OCI-LY3 (cell line): ENCODE measurements at regions not wholly inside any gene's neighbourhood (a gene's known extent, or its start where the extent isn't known, plus 50 kb on each side); places are given as distances from the start of the nearest gene placed in this dataset.

Experiments
- H2AFZ ChIP-seq: fragments of 200-600, 300-600 bp; shearing (Covaris generic); 2 replicates; pipeline ENCODE4 v1.6.0; 2014; ENCODE audit warnings: antibody characterized with exemption, low read depth, low read length
- H3K27ac ChIP-seq: fragments of 200-600, 300-600 bp; sonication (generic); 2 replicates; pipeline ENCODE4 v1.5.1; 2014; ENCODE audit warnings: mild to moderate bottlenecking, low read length, moderate library complexity, mixed read lengths
- H3K27me3 ChIP-seq: fragments of 200-600, 300-600 bp; sonication (generic); 2 replicates; pipeline ENCODE4 v1.6.1; 2014; ENCODE audit warnings: low read depth, low read length, mixed read lengths
- H3K36me3 ChIP-seq: fragments of 200-600, 300-600 bp; sonication (generic); replicated peaks from 2 replicates; pipeline ENCODE3; 2014; ENCODE audit warnings: low read depth, low read length, mixed read lengths
- H3K4me1 ChIP-seq: fragments of 300-600, 200-600 bp; sonication (generic); 2 replicates; pipeline ENCODE4 v1.6.1; 2014; ENCODE audit warnings: low read length, mixed read lengths
- H3K4me2 ChIP-seq: fragments of 200-600, 300-600 bp; sonication (generic); 2 replicates; pipeline ENCODE4 v1.6.1; 2014; ENCODE audit warnings: low read length, mixed read lengths
- H3K4me3 ChIP-seq: fragments of 300-600, 200-600 bp; sonication (generic); 2 replicates; pipeline ENCODE4 v1.5.1; 2014; ENCODE audit warnings: antibody characterized with exemption, mild to moderate bottlenecking, low read length, moderate library complexity
- H3K79me2 ChIP-seq: fragments of 300-600, 200-600 bp; shearing (Covaris generic); 2 replicates; pipeline ENCODE4 v1.6.1; 2014; ENCODE audit warnings: mild to moderate bottlenecking, low read length, mixed read lengths
- H3K9ac ChIP-seq: fragments of 300-600, 200-600 bp; shearing (Covaris generic); 2 replicates; pipeline ENCODE4 v1.6.0; 2014; ENCODE audit warnings: mild to moderate bottlenecking, low read length, moderate library complexity
- H3K9me3 ChIP-seq: fragments of 200-600, 300-600 bp; shearing (Covaris generic); 2 replicates; pipeline ENCODE4 v1.6.1; 2014; ENCODE audit warnings: low read length, mixed read lengths; ENCODE audit not compliant: insufficient read depth
- H4K20me1 ChIP-seq: fragments of 200-600, 300-600 bp; sonication (generic); 2 replicates; pipeline ENCODE4 v1.6.1; 2016; ENCODE audit warnings: low read length, mixed read lengths; ENCODE audit not compliant: insufficient read depth
- CTCF ChIP-seq: fragments of 200-600, 300-600 bp; sonication (generic); IDR thresholded peaks from 2 replicates; pipeline ENCODE4 v1.5.1; 2014; ENCODE audit warnings: antibody characterized with exemption, low read length, low read depth
- EZH2phosphoT487 ChIP-seq: fragments of 200-600 bp; shearing (Covaris generic); IDR thresholded peaks from 2 replicates; pipeline ENCODE4 v1.6.1; 2018; ENCODE audit warnings: antibody characterized with exemption, mixed run types, low read depth

- no peaks in the 10 kb centered on the region for H3K27me3 ChIP-seq
- no peak overlapping the region for H3K4me3 ChIP-seq
- H3K9me3 ChIP-seq: no peaks in the 10 kb centered on the region
- no peak overlapping the region for H2AFZ ChIP-seq
- no peak overlapping the region for H3K9ac ChIP-seq
- H3K79me2 ChIP-seq: no peaks in the 10 kb centered on the region
- H3K4me2 ChIP-seq: no peak overlapping the region
- TF ChIP-seq CTCF (no peak), EZH2phosphoT487 (no peak)
- no peak overlapping the region for H3K27ac ChIP-seq
- no peaks in the 10 kb centered on the region for H3K4me1 ChIP-seq
- no peaks in the 10 kb centered on the region for H3K36me3 ChIP-seq
- H4K20me1 ChIP-seq: no peaks in the 10 kb centered on the region
Observed at GRCh38 chr14:87581298-87581697, 411.7 kb downstream of the GALC start.

- no peaks in the 10 kb centered on the region for H4K20me1 ChIP-seq
- H3K9me3 ChIP-seq: no peaks in the 10 kb centered on the region
- H3K36me3 ChIP-seq: no peaks in the 10 kb centered on the region
Observed at GRCh38 chr14:87579036-87579435, 413.9 kb downstream of the GALC start.

GRCh38 chr14:87575378-87575777 is 417.6 kb downstream of the GALC start:
- Histone ChIP-seq H2AFZ (no peak overlapping the region), H3K79me2 (no peaks in the 10 kb centered on the region), H3K4me2 (no peak overlapping the region), H3K27me3 (no peaks in the 10 kb centered on the region), H3K4me1 (no peaks in the 10 kb centered on the region), H4K20me1 (no peaks in the 10 kb centered on the region), H3K27ac (no peak overlapping the region), H3K9me3 (no peaks in the 10 kb centered on the region), H3K36me3 (no peaks in the 10 kb centered on the region), H3K9ac (no peak overlapping the region), H3K4me3 (no peak overlapping the region)
- TF ChIP-seq CTCF: no peak
- no peak for TF ChIP-seq EZH2phosphoT487

More at GRCh38 chr14:87579036-87579435, 413.9 kb downstream of the GALC start:
- Histone ChIP-seq H3K79me2 (no peaks in the 10 kb centered on the region), H3K27ac (no peak overlapping the region), H3K4me1 (no peaks in the 10 kb centered on the region), H3K9ac (no peak overlapping the region), H3K4me2 (no peak overlapping the region), H2AFZ (no peak overlapping the region), H3K27me3 (no peaks in the 10 kb centered on the region), H3K4me3 (no peak overlapping the region)
- no peak for TF ChIP-seq CTCF
- no peak for TF ChIP-seq EZH2phosphoT487

- TF ChIP-seq CTCF (no peak), EZH2phosphoT487 (no peak)
- Histone ChIP-seq H3K4me1 (no peaks in the 10 kb centered on the region), H4K20me1 (no peaks in the 10 kb centered on the region), H3K9ac (no peak overlapping the region), H3K27ac (no peak overlapping the region), H3K9me3 (no peaks in the 10 kb centered on the region), H3K4me3 (no peak overlapping the region), H3K36me3 (no peaks in the 10 kb centered on the region), H2AFZ (no peak overlapping the region), H3K27me3 (no peaks in the 10 kb centered on the region), H3K79me2 (no peaks in the 10 kb centered on the region), H3K4me2 (no peak overlapping the region)
Observed at GRCh38 chr14:87573591-87573990, 419.4 kb downstream of the GALC start.
